DOHH2 (cell line): ENCODE measurements at regions not wholly inside any gene's neighbourhood (a gene's known extent, or its start where the extent isn't known, plus 50 kb on each side); places are given as distances from the start of the nearest gene placed in this dataset.

Experiments
- H3F3A ChIP-seq: fragments of 200-600 bp; sonication (generic), shearing (Covaris generic); 2 replicates; pipeline ENCODE4 v1.6.0; 2016; ENCODE audit warnings: antibody characterized with exemption, mild to moderate bottlenecking; ENCODE audit not compliant: control insufficient read depth, insufficient read depth
- H3K27ac ChIP-seq: fragments of 200-600 bp; sonication (generic); 2 replicates; pipeline ENCODE4 v1.5.1; 2014; ENCODE audit warnings: low read depth, mild to moderate bottlenecking, low read length, moderate library complexity
- H3K27me3 ChIP-seq: fragments of 200-600 bp; sonication (generic); 2 replicates; pipeline ENCODE4 v1.6.1; 2014; ENCODE audit warnings: mild to moderate bottlenecking, low read length, mixed read lengths; ENCODE audit not compliant: control insufficient read depth
- H3K36me3 ChIP-seq: fragments of 200-600 bp; sonication (generic); 2 replicates; pipeline ENCODE4 v1.6.1; 2014; ENCODE audit warnings: mild to moderate bottlenecking, low read length, moderate library complexity, mixed read lengths; ENCODE audit not compliant: control insufficient read depth
- H3K4me1 ChIP-seq: fragments of 200-600 bp; sonication (generic); 2 replicates; pipeline ENCODE4 v1.6.1; 2014; ENCODE audit warnings: mild to moderate bottlenecking, low read length, mixed read lengths; ENCODE audit not compliant: control insufficient read depth
- H3K4me2 ChIP-seq: fragments of 200-600 bp; sonication (generic); 2 replicates; pipeline ENCODE4 v1.6.0; 2014; ENCODE audit warnings: mild to moderate bottlenecking, low read length, moderate library complexity
- H3K4me3 ChIP-seq: fragments of 200-600 bp; sonication (generic); 2 replicates; pipeline ENCODE4 v1.5.1; 2014; ENCODE audit warnings: mild to moderate bottlenecking, low read length, mixed read lengths
- H3K79me2 ChIP-seq: fragments of 200-600 bp; sonication (generic); 2 replicates; pipeline ENCODE4 v1.6.1; 2014; ENCODE audit warnings: mild to moderate bottlenecking, low read length, mixed read lengths; ENCODE audit not compliant: control insufficient read depth
- H3K9me2 ChIP-seq: fragments of 200-600 bp; sonication (generic); replicated peaks from 2 replicates; pipeline ENCODE4 v1.6.1; 2014; ENCODE audit warnings: mild to moderate bottlenecking, low read length, mixed read lengths; ENCODE audit not compliant: control insufficient read depth
- H3K9me3 ChIP-seq: fragments of 200-600 bp; sonication (generic); 2 replicates; pipeline ENCODE4 v1.6.1; 2014; ENCODE audit warnings: antibody characterized with exemption, low read length, mixed read lengths; ENCODE audit not compliant: control insufficient read depth, insufficient read depth
- H4K20me1 ChIP-seq: fragments of 200-600 bp; sonication (generic); 2 replicates; pipeline ENCODE4 v1.6.0; 2014; ENCODE audit warnings: low read depth, mild to moderate bottlenecking, antibody characterized with exemption, low read length, moderate library complexity; ENCODE audit not compliant: control insufficient read depth, insufficient read depth
- CTCF ChIP-seq: fragments of 200-600 bp; sonication (generic); IDR thresholded peaks from one replicate; pipeline ENCODE4 v1.5.1; 2014; ENCODE audit warnings: antibody characterized with exemption, mild to moderate bottlenecking, low read depth, low read length; ENCODE audit not compliant: poor library complexity, severe bottlenecking
- EZH2phosphoT487 ChIP-seq: fragments of 200-600 bp; sonication (generic); IDR thresholded peaks from 2 replicates; pipeline ENCODE4 v1.6.1; 2017; ENCODE audit warnings: borderline replicate concordance, mild to moderate bottlenecking, antibody characterized with exemption, low read length, moderate library complexity, mixed read lengths

- no peaks in the 10 kb centered on the region for H4K20me1 ChIP-seq
- TF ChIP-seq CTCF, result no peak
- H3K9me2 ChIP-seq, result no peaks in the 10 kb centered on the region
- H3K79me2 ChIP-seq, result no peaks in the 10 kb centered on the region
- H3K9me3 ChIP-seq, result no peaks in the 10 kb centered on the region
- H3K27me3 ChIP-seq, result no peaks in the 10 kb centered on the region
- no peaks in the 10 kb centered on the region for H3K36me3 ChIP-seq
- H3K4me2 ChIP-seq, result no peak overlapping the region
- H3K4me1 ChIP-seq, result no peaks in the 10 kb centered on the region
- no peak overlapping the region for H3K4me3 ChIP-seq
- no peak overlapping the region for H3K27ac ChIP-seq
- H3F3A ChIP-seq, result no peaks in the 10 kb centered on the region
These were observed 576.2 kb downstream of the TUSC7 start for GRCh38 chr3:117285737-117286136.

GRCh38 chr3:117286488-117286887 is 576.9 kb downstream of the TUSC7 start:
- Histone ChIP-seq H3K4me3 (no peak overlapping the region), H3K36me3 (no peaks in the 10 kb centered on the region), H3F3A (no peaks in the 10 kb centered on the region), H3K4me1 (no peaks in the 10 kb centered on the region), H3K9me2 (no peaks in the 10 kb centered on the region), H4K20me1 (no peaks in the 10 kb centered on the region), H3K79me2 (no peaks in the 10 kb centered on the region), H3K4me2 (no peak overlapping the region), H3K27ac (no peak overlapping the region), H3K27me3 (no peaks in the 10 kb centered on the region), H3K9me3 (no peaks in the 10 kb centered on the region)
- no peak for TF ChIP-seq EZH2phosphoT487
- TF ChIP-seq CTCF, result no peak

- Histone ChIP-seq H3K9me2 (no peaks in the 10 kb centered on the region), H3K79me2 (no peaks in the 10 kb centered on the region), H3K27ac (no peak overlapping the region), H3K4me3 (no peak overlapping the region), H3F3A (no peaks in the 10 kb centered on the region), H3K27me3 (no peaks in the 10 kb centered on the region), H3K36me3 (no peaks in the 10 kb centered on the region), H3K4me1 (no peaks in the 10 kb centered on the region), H4K20me1 (no peaks in the 10 kb centered on the region), H3K4me2 (no peak overlapping the region), H3K9me3 (no peaks in the 10 kb centered on the region)
- TF ChIP-seq EZH2phosphoT487 (no peak), CTCF (no peak)
These were observed 578.0 kb downstream of the TUSC7 start for GRCh38 chr3:117287602-117288001.

- Histone ChIP-seq H3K27ac (no peak overlapping the region), H3K79me2 (no peaks in the 10 kb centered on the region), H3K9me3 (no peaks in the 10 kb centered on the region), H3K4me1 (no peaks in the 10 kb centered on the region), H3K27me3 (no peaks in the 10 kb centered on the region), H4K20me1 (no peaks in the 10 kb centered on the region), H3F3A (no peaks in the 10 kb centered on the region), H3K9me2 (no peaks in the 10 kb centered on the region), H3K36me3 (no peaks in the 10 kb centered on the region), H3K4me3 (no peak overlapping the region), H3K4me2 (no peak overlapping the region)
- TF ChIP-seq CTCF (no peak), EZH2phosphoT487 (no peak)
These were observed 581.9 kb downstream of the TUSC7 start for GRCh38 chr3:117291476-117291875.
